C4-2B (cell line): ENCODE measurements at regions not wholly inside any gene's neighbourhood (a gene's known extent, or its start where the extent isn't known, plus 50 kb on each side); places are given as distances from the start of the nearest gene placed in this dataset.

Experiments
- ZFX ChIP-seq: fragments of 450-650 bp; IDR thresholded peaks from 2 replicates; pipeline ENCODE4 v1.6.1; 2017
- TF ChIP-seq, protein P1 (sequence below): fragments of 450-650 bp; conservative IDR thresholded peaks from 2 replicates; pipeline ENCODE4 v1.5.1; 2017; ENCODE audit warnings: mild to moderate bottlenecking

GRCh38 chr15:96442076-96442475 is 111.6 kb downstream of the NR2F2 start:
- TF ChIP-seq, protein P1, sequence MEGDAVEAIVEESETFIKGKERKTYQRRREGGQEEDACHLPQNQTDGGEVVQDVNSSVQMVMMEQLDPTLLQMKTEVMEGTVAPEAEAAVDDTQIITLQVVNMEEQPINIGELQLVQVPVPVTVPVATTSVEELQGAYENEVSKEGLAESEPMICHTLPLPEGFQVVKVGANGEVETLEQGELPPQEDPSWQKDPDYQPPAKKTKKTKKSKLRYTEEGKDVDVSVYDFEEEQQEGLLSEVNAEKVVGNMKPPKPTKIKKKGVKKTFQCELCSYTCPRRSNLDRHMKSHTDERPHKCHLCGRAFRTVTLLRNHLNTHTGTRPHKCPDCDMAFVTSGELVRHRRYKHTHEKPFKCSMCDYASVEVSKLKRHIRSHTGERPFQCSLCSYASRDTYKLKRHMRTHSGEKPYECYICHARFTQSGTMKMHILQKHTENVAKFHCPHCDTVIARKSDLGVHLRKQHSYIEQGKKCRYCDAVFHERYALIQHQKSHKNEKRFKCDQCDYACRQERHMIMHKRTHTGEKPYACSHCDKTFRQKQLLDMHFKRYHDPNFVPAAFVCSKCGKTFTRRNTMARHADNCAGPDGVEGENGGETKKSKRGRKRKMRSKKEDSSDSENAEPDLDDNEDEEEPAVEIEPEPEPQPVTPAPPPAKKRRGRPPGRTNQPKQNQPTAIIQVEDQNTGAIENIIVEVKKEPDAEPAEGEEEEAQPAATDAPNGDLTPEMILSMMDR = no peak
- TF ChIP-seq ZFX = no peak
